CD1c-positive myeloid dendritic cell (primary cell): ENCODE measurements at regions not wholly inside any gene's neighbourhood (a gene's known extent, or its start where the extent isn't known, plus 50 kb on each side); places are given as distances from the start of the nearest gene placed in this dataset.

Experiments
- DNase-seq: peaks from one replicate; pipeline ENCODE4 v3.0.0-alpha.2; 2016; ENCODE audit errors: extremely low spot score

DNA sequence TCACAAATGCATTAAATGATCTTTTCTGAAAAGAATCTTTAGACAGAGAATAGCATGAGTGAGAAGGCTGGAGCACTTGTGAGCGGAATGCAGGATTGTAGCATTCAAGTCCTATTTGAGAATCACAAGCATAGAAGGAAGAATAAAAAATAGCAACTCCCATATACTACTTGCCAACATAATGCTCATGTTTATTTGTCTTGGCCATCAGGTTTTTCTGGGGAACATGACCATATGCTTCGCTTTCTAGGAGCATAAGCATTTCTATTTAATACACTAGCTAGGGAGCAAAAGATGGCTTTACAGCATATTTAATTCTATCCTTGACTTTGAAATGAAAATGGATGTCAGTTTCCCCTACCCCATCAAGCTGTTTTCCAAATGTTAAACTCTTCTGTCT, 170.3 kb upstream of the MITF start:
- DNase-seq: no peak

DNA sequence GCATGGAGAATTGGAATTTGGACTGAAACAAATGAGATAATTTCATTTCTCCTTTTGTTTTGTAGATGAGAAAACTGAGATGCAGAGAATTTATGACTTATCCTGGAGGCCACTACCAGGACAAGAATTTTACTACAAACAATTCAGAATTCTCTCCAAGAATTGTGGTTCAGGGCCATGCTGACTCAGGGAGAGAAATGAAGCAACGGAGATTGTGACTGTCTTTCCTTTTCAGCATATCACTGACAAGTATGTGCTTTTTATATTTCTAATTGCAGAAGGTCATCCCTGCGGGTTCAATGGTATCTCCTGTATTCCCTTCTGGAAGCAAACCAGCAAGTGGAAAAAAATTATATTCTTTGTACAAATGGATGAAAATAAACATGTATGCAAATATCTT, 170.8 kb upstream of the MITF start:
- no peak for DNase-seq

DNA sequence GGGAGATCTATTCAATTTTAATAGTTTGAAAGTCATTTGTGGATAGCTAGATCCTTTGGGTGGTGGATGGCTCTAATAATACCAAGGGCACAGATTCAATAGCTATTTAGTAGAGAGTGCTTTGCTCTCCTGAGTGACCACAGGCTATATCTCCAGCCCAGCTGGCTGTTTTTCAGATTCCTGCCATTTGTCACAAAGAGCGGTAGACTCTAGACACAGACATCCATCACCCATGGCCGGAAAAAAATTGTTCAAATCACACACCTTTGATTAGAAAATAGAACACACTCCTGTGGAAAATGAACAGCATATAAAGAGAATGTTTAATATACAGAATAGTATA, 171.6 kb upstream of the MITF start:
- DNase-seq: no peak

- no peak for DNase-seq
These were observed 172.1 kb upstream of the MITF start for GRCh38 chr3:69567023-69567709.

DNA sequence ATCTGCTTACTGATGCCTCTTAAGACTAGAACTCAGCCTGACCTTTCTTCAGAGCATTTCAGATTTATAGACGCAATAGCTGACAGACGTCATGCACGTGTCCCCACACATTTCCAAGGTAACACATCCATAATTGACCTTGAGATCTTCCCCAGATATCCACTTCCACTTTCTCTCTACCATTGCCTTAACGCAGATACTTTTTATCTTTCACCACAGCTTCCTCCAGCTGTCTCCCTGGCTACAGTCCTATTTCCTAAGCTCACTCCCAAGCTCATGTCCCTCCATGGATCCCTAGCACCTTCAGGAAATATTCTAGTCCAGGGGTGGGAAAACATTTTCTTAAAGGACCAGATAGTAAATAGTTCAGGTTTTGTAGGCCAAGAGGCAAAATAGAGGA, 173.0 kb upstream of the MITF start:
- peak; percentile 8 for DNase-seq

GRCh38 chr3:69565316-69565715, 173.9 kb upstream of the MITF start:
- DNase-seq: no peak

GRCh38 chr3:69563981-69564380, 175.3 kb upstream of the MITF start:
- no peak for DNase-seq

- DNase-seq: no peak
These were observed 176.1 kb upstream of the MITF start for GRCh38 chr3:69563151-69563550.

DNA sequence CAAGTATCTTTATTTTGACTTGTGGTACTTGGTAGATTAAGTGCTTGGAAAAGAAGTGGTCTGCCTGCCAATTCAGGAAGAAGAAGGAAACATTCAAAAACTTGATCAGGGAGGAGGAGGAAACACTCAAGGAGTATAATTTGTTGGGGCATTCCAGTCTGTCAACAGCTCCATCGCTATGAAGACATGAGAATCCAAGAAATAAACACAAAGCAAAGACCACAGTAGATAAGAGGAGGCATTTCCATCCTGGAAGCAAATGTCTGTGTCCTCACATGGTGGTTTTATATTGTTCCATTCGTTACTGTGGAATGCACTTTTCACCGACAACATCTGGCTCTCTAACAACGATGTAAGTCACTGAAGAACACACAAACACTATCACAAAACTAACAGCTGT, 176.1 kb upstream of the FRMD4B start:
- no peak for DNase-seq

- DNase-seq: peak; percentile 75
These were observed 174.9 kb upstream of the FRMD4B start for GRCh38 chr3:69560818-69561217.

- peak; percentile 15 for DNase-seq
These were observed 174.2 kb upstream of the FRMD4B start for GRCh38 chr3:69560116-69560515.

- peak; percentile 69 for DNase-seq
These were observed 173.0 kb upstream of the FRMD4B start for GRCh38 chr3:69558912-69559311.

DNA sequence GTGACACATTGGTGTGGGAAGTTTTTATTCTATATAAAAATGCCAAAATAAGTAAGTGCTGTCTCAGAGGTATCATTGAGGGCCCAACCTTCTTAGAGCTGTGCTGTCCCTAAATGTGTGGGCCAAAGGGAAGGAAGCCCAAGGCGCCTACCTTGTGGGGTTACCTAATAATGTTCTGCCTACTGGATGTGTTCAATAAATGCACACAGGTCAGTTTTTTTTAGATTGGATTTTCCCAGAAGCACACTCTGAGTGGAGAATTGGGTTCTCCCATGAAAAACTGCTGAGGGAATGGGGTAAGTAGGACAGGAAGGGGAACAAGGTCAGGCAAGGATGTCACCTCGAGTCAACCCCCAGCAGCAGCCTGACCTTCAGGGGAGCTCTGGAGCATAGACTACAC, 168.7 kb upstream of the FRMD4B start:
- no peak for DNase-seq

DNA sequence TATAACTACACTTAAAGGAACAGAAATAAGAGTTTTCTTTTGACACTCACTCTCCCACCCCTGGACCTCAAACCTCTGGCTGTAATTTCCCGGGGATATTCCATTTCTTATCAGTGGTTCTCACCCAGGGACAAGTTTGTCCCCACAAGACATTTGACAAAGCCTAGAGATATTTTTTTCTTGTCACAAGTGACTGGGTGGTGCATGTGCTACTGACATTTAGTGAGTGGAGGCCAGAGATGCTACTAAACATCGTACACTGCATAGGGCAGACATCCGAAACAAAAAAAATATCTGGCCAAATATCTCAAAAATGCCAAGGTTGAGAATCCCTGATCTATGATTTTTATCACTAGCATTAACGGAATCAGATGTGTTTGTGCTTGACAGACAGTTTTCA, 168.0 kb upstream of the FRMD4B start:
- no peak for DNase-seq

DNA sequence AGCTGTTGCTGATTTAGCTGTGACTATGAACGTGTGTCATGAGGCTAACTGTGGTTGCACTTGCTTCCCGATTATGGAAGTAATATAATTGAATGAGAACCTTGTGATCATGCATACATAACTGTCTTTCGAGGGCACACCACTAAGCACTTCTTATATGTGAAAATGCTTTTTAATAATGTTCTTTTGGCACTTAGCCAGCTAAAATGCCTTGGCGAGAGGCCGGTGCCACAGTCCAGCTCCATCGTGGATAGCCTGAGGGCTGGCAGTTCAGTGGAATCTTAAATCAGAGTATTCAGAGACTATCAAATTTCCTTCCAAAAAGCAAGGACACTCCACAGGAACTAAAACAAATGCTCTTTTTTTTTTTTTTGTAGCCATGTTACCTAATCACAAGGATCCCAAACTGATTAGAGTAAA, 161.6 kb upstream of the FRMD4B start:
- no peak for DNase-seq

- DNase-seq: peak; percentile 7
These were observed 157.0 kb upstream of the FRMD4B start for GRCh38 chr3:69542805-69543429.

GRCh38 chr3:69542089-69542804, 156.4 kb upstream of the FRMD4B start:
- DNase-seq: peak; percentile 55

DNA sequence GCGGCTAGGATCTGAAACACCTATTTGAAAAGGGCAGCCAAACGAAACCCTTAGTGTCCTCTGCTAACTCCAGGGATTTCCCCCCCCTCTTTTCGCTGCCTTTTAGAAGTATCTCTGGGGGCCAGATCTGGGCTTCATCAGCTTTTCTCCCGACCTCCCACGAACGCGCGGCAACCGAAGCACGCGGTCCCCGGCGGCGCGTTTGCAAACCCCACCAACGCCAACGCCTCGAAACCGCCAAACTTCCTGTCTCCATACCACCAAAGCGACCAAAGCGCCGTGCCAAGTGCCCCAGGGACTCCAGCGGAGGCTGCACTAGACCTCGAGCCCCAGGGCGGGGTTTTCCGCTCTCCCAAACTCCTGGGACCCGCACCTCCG, 155.8 kb upstream of the FRMD4B start:
- peak; percentile 77 for DNase-seq

- peak; percentile 12 for DNase-seq
These were observed 155.1 kb upstream of the FRMD4B start for GRCh38 chr3:69540706-69541581.

DNA sequence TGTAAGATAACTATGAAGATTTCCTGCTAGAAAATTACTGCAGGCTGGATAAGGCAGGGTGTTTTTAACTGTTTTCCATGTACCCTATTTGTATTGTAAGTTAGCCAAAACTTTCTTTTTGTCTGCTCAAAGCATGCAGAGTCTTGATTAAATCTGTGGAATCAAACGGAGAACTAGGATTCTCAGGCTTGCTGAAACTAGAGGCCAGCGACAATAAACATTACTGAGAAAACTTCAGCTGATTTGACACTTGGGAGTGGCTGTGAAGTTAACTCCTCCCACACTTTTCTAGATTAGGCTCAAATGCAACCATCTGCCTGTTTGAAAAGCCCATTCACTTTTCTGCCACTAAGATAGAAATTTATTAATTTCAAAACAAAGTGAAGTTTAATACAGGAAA, 153.2 kb upstream of the FRMD4B start:
- no peak for DNase-seq

GRCh38 chr3:69538281-69538680, 152.4 kb upstream of the FRMD4B start:
- DNase-seq: no peak

DNA sequence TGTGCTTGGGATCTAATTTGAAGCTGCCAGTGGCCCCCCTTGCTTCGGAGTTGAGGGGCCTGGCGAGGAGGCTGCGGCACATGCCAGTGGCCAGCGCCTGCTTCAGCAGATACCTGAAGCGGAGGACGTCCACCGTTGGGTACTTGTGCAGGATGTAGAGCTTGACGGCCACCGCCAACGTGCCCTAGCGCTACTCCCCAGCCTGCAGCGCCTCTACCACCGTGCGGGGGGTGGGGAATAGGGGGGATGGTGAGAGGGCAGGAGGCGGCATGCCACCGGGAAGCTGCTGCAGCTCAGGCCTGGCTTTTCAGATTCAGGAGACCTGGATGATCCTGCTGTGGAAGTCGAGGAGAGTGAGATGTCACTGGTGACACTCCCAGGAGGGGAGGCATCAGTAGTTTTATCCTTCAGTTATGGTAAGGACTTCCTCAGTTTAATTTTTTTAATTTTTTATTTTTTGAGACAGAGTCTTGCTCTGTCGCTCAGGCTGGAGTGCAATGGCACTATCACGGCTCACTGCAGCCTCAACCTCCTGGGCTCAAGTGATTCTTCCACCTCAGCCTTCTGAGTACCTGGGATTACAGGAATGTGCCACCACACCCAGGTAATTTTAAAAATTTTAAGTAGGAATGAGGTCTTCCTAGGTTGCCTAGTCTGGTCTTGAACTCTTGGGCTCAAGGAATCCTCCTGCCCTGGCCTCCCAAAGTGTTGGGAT, 150.6 kb upstream of the FRMD4B start:
- no peak for DNase-seq
